GM23338 (cell line): ENCODE measurements at regions not wholly inside any gene's neighbourhood (a gene's known extent, or its start where the extent isn't known, plus 50 kb on each side); places are given as distances from the start of the nearest gene placed in this dataset.

Experiments
- ATAC-seq: fragments of 200-7000 bp; cut with Tn5 transposase; 3 replicates; pipeline ENCODE4 v1.9.1; 2020
- DNase-seq: peaks from one replicate; pipeline ENCODE4 v3.0.0-alpha.2; 2015; ENCODE audit warnings: low spot score
- H2AFZ ChIP-seq: fragments of 200-600 bp; sonication (generic); 2 replicates; pipeline ENCODE4 v1.8.0; 2016; ENCODE audit warnings: antibody characterized with exemption, mild to moderate bottlenecking, moderate library complexity
- H3F3A ChIP-seq: fragments of 200-600 bp; sonication (generic); replicated peaks from 2 replicates; pipeline ENCODE4 v1.8.0; 2017; ENCODE audit warnings: antibody characterized with exemption, mixed run types, low read depth
- H3K27ac ChIP-seq: fragments of 200-600 bp; sonication (generic); 2 replicates; pipeline ENCODE4 v1.6.1; 2016; ENCODE audit warnings: low read depth
- H3K27me3 ChIP-seq: fragments of 200-600 bp; sonication (generic); 2 replicates; pipeline ENCODE4 v1.8.0; 2016; ENCODE audit warnings: mild to moderate bottlenecking, mixed run types, moderate library complexity; ENCODE audit not compliant: insufficient read depth
- H3K36me3 ChIP-seq: fragments of 200-600 bp; sonication (generic); 2 replicates; pipeline ENCODE4 v1.8.0; 2016; ENCODE audit warnings: mild to moderate bottlenecking; ENCODE audit not compliant: insufficient read depth
- H3K4me1 ChIP-seq: fragments of 200-600 bp; sonication (generic); 2 replicates; pipeline ENCODE4 v1.8.0; 2016; ENCODE audit warnings: mild to moderate bottlenecking, moderate library complexity; ENCODE audit not compliant: insufficient read depth
- H3K4me2 ChIP-seq: fragments of 200-600 bp; sonication (generic); 2 replicates; pipeline ENCODE4 v1.7.1; 2017; ENCODE audit warnings: mixed run types
- H3K4me3 ChIP-seq: fragments of 200-600 bp; sonication (generic); 2 replicates; pipeline ENCODE4 v1.6.1; 2016; ENCODE audit warnings: mixed run types
- H3K79me2 ChIP-seq: fragments of 200-600 bp; sonication (generic); replicated peaks from 2 replicates; pipeline ENCODE4 v1.8.0; 2017; ENCODE audit warnings: mild to moderate bottlenecking; ENCODE audit not compliant: insufficient read depth
- H3K9me2 ChIP-seq: fragments of 200-600 bp; sonication (generic); 2 replicates; pipeline ENCODE4 v1.8.0; 2017; ENCODE audit not compliant: insufficient read depth
- H4K20me1 ChIP-seq: fragments of 200-600 bp; sonication (generic); replicated peaks from 2 replicates; pipeline ENCODE4 v1.8.0; 2017; ENCODE audit warnings: mild to moderate bottlenecking; ENCODE audit not compliant: insufficient read depth
- H3K27ac Mint-ChIP-seq: 2 replicates; pipeline ENCODE4 v1.8.0; 2020; ENCODE audit warnings: inconsistent platforms, mild to moderate bottlenecking, moderate library complexity, mixed read lengths
- H3K27me3 Mint-ChIP-seq: 3 replicates; pipeline ENCODE4 v1.8.0; 2022; ENCODE audit warnings: low read depth, mild to moderate bottlenecking, moderate library complexity, mixed read lengths, inconsistent platforms; ENCODE audit not compliant: insufficient read depth, poor library complexity
- H3K36me3 Mint-ChIP-seq: 3 replicates; pipeline ENCODE4 v1.8.0; 2021; ENCODE audit warnings: low read depth, mild to moderate bottlenecking, inconsistent platforms, moderate library complexity, mixed read lengths
- H3K4me1 Mint-ChIP-seq: 3 replicates; pipeline ENCODE4 v1.8.0; 2020; ENCODE audit warnings: mild to moderate bottlenecking, inconsistent platforms, mixed read lengths
- H3K4me3 Mint-ChIP-seq: 3 replicates; pipeline ENCODE4 v1.8.0; 2021; ENCODE audit warnings: moderate library complexity, mild to moderate bottlenecking, inconsistent platforms, mixed read lengths
- H3K9me3 Mint-ChIP-seq: 3 replicates; pipeline ENCODE4 v1.8.0; 2020; ENCODE audit warnings: moderate library complexity, mild to moderate bottlenecking, inconsistent platforms, mixed read lengths
- EZH2 ChIP-seq: fragments of 200-600 bp; sonication (generic); IDR thresholded peaks from one replicate; pipeline ENCODE4 v1.8.0; 2017; ENCODE audit warnings: antibody characterized with exemption, mild to moderate bottlenecking, low read depth; ENCODE audit not compliant: unreplicated experiment
- NANOG ChIP-seq: IDR thresholded peaks from 2 replicates; pipeline ENCODE4 v1.6.1; 2016; ENCODE audit warnings: antibody characterized with exemption, borderline replicate concordance
- POLR2AphosphoS5 ChIP-seq: IDR thresholded peaks from 2 replicates; pipeline ENCODE4 v1.6.1; 2016; ENCODE audit warnings: antibody characterized with exemption, low read depth
- STAT1 ChIP-seq: IDR thresholded peaks from one replicate; pipeline ENCODE4 v1.6.1; 2016; ENCODE audit warnings: antibody characterized with exemption; ENCODE audit not compliant: unreplicated experiment
- ZNF114 ChIP-seq: fragments of 250-450 bp; sonication (Bioruptor Pico); IDR thresholded peaks from 2 replicates; pipeline ENCODE4 v1.5.0; 2020; ENCODE audit warnings: mild to moderate bottlenecking, moderate library complexity
- ZNF331 ChIP-seq: fragments of 250-450 bp; sonication (Bioruptor Pico); IDR thresholded peaks from 2 replicates; pipeline ENCODE4 v1.5.0; 2020; ENCODE audit warnings: low read depth, mild to moderate bottlenecking, moderate library complexity
- TF ChIP-seq, protein P1 (sequence below): IDR thresholded peaks from 2 replicates; pipeline ENCODE4 v1.6.1; 2016; ENCODE audit warnings: antibody characterized with exemption
- TF ChIP-seq, protein P2 (sequence below), 2 experiments: fragments of 200-600 bp in 1 of 2; sonication (generic) in 1 of 2; conservative IDR thresholded peaks; 2 replicates each; pipeline versions ENCODE4 v1.5.1 to v1.6.1; 2016 to 2017; ENCODE audit warnings: antibody characterized with exemption in 2 of 2, low read depth in 2 of 2, mild to moderate bottlenecking in 2 of 2, moderate library complexity in 1 of 2
- TF ChIP-seq, protein P3 (sequence below): IDR thresholded peaks from one replicate; pipeline ENCODE4 v1.6.1; 2018; ENCODE audit warnings: antibody characterized with exemption; ENCODE audit not compliant: unreplicated experiment

DNA sequence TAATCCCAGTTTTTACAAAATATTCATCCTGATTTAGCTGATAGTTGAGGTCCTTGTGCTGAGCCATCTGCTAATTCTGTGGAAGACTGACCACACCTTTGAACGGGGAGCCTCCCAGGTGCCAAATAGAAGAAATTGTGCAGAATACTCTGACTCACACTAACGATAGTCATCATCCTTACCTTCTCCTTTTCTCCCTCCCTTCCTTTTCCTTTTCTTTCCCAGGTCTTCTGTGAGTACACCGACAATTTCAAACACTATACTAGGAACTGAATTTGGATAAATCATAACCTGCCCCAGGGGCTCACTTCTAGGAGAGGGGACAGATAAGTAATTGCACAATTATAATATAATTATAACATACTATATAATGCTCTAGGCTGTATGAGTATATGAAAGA lies 73.1 kb upstream of the CTSC start:
- H3K79me2 ChIP-seq, result no peaks in the 10 kb centered on the region
- no peaks in the 10 kb centered on the region for H3K9me3 Mint-ChIP-seq
- no peaks in the 10 kb centered on the region for H3K36me3 Mint-ChIP-seq
- no peak overlapping the region for H3K27ac Mint-ChIP-seq
- no peaks in the 10 kb centered on the region for H3K36me3 ChIP-seq
- no peak overlapping the region for H2AFZ ChIP-seq
- ATAC-seq (no peak), DNase-seq (no peak)
- no peaks in the 10 kb centered on the region for H3K4me1 ChIP-seq
- no peaks in the 10 kb centered on the region for H3F3A ChIP-seq
- H3K27me3 ChIP-seq, result no peaks in the 10 kb centered on the region
- H3K27me3 Mint-ChIP-seq, result no peaks in the 10 kb centered on the region
- peaks cover 4% of the 10 kb centered on the region; the same call in 1 of the 3 replicates for H3K4me1 Mint-ChIP-seq
- no peaks in the 10 kb centered on the region for H4K20me1 ChIP-seq
- TF ChIP-seq POLR2AphosphoS5 (no peak), EZH2 (no peak), ZNF114 (no peak), NANOG (no peak), STAT1 (no peak)
- TF ChIP-seq, protein P1, sequence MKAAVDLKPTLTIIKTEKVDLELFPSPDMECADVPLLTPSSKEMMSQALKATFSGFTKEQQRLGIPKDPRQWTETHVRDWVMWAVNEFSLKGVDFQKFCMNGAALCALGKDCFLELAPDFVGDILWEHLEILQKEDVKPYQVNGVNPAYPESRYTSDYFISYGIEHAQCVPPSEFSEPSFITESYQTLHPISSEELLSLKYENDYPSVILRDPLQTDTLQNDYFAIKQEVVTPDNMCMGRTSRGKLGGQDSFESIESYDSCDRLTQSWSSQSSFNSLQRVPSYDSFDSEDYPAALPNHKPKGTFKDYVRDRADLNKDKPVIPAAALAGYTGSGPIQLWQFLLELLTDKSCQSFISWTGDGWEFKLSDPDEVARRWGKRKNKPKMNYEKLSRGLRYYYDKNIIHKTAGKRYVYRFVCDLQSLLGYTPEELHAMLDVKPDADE, result no peak
- TF ChIP-seq, protein P2, sequence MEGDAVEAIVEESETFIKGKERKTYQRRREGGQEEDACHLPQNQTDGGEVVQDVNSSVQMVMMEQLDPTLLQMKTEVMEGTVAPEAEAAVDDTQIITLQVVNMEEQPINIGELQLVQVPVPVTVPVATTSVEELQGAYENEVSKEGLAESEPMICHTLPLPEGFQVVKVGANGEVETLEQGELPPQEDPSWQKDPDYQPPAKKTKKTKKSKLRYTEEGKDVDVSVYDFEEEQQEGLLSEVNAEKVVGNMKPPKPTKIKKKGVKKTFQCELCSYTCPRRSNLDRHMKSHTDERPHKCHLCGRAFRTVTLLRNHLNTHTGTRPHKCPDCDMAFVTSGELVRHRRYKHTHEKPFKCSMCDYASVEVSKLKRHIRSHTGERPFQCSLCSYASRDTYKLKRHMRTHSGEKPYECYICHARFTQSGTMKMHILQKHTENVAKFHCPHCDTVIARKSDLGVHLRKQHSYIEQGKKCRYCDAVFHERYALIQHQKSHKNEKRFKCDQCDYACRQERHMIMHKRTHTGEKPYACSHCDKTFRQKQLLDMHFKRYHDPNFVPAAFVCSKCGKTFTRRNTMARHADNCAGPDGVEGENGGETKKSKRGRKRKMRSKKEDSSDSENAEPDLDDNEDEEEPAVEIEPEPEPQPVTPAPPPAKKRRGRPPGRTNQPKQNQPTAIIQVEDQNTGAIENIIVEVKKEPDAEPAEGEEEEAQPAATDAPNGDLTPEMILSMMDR (conservative IDR thresholded peaks at IDR 0.05; ENCODE audit: low read depth in 2 of 2), result no peak
- TF ChIP-seq, protein P3, sequence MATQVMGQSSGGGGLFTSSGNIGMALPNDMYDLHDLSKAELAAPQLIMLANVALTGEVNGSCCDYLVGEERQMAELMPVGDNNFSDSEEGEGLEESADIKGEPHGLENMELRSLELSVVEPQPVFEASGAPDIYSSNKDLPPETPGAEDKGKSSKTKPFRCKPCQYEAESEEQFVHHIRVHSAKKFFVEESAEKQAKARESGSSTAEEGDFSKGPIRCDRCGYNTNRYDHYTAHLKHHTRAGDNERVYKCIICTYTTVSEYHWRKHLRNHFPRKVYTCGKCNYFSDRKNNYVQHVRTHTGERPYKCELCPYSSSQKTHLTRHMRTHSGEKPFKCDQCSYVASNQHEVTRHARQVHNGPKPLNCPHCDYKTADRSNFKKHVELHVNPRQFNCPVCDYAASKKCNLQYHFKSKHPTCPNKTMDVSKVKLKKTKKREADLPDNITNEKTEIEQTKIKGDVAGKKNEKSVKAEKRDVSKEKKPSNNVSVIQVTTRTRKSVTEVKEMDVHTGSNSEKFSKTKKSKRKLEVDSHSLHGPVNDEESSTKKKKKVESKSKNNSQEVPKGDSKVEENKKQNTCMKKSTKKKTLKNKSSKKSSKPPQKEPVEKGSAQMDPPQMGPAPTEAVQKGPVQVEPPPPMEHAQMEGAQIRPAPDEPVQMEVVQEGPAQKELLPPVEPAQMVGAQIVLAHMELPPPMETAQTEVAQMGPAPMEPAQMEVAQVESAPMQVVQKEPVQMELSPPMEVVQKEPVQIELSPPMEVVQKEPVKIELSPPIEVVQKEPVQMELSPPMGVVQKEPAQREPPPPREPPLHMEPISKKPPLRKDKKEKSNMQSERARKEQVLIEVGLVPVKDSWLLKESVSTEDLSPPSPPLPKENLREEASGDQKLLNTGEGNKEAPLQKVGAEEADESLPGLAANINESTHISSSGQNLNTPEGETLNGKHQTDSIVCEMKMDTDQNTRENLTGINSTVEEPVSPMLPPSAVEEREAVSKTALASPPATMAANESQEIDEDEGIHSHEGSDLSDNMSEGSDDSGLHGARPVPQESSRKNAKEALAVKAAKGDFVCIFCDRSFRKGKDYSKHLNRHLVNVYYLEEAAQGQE, result no peak
- no peak overlapping the region for H3K27ac ChIP-seq
- no peak overlapping the region for H3K4me3 Mint-ChIP-seq
- no peak overlapping the region for H3K4me3 ChIP-seq
- no peak overlapping the region for H3K4me2 ChIP-seq
- 0 out of 2 replicates have a peak, but pooled peaks cover 6% of the 10 kb centered on the region for H3K9me2 ChIP-seq

DNA sequence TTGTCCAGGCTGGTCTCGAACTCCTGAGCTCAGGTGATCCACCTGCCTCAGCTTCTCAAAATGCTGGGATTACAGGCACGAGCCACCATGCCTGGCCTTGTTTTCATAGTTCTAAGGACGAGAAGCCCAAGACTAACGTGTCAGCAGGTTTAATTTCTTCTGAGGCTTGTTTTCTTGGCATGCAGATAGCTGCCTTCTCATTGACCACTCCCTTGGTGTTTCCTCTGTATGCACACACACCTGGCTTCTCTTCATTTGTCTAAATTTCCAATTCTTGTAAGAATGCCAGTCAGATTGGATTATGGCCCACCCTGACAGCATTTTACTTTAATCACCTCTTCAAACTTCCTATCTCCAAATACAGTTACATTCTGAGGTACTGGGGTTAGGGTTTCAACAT lies 72.5 kb upstream of the CTSC start:
- Mint-ChIP-seq H3K27ac (no peak overlapping the region), H3K36me3 (no peaks in the 10 kb centered on the region), H3K4me3 (no peak overlapping the region), H3K4me1 (peaks cover 6% of the 10 kb centered on the region; the same call in 1 of the 3 replicates), H3K27me3 (no peaks in the 10 kb centered on the region), H3K9me3 (no peaks in the 10 kb centered on the region)
- Histone ChIP-seq H4K20me1 (no peaks in the 10 kb centered on the region), H3K27ac (no peak overlapping the region), H3K79me2 (no peaks in the 10 kb centered on the region), H3K9me2 (0 out of 2 replicates have a peak, but pooled peaks cover 6% of the 10 kb centered on the region), H3F3A (no peaks in the 10 kb centered on the region), H2AFZ (no peak overlapping the region), H3K36me3 (no peaks in the 10 kb centered on the region), H3K4me3 (no peak overlapping the region), H3K4me1 (no peaks in the 10 kb centered on the region), H3K4me2 (no peak overlapping the region), H3K27me3 (no peaks in the 10 kb centered on the region)
- TF ChIP-seq ZNF114 (no peak), ZNF331 (CRISPR knock-in tag) (no peak), NANOG (no peak), POLR2AphosphoS5 (no peak)
- TF ChIP-seq, protein P3, result no peak
- TF ChIP-seq, protein P2 (conservative IDR thresholded peaks at IDR 0.05; ENCODE audit: low read depth in 2 of 2), result no peak
- TF ChIP-seq, protein P1, result no peak
- DNase-seq (no peak), ATAC-seq (no peak)
